GM19452 (cell line): ENCODE measurements at regions not wholly inside any gene's neighbourhood (a gene's known extent, or its start where the extent isn't known, plus 50 kb on each side); places are given as distances from the start of the nearest gene placed in this dataset.
"Not testable (repeated sequence)": the region's sequence is repeated elsewhere in the genome, so short reads cannot be mapped to it uniquely, and the experiment has no call there.

Experiments used
- ATAC-seq: cut with Tn5 transposase; IDR thresholded peaks from one replicate; pipeline ENCODE4 v1.9.1; 2021; ENCODE audit not compliant: unreplicated experiment

GRCh38 chr1:172717722-172718465 lies 59.0 kb downstream of the FASLG start:
- no peak for ATAC-seq

GRCh38 chr1:172719066-172719627 lies 60.2 kb downstream of the FASLG start:
- no peak for ATAC-seq

GRCh38 chr1:172719694-172720138 lies 60.8 kb downstream of the FASLG start:
- peak; percentile 65 for ATAC-seq

GRCh38 chr1:172720339-172720738 lies 61.4 kb downstream of the FASLG start:
- ATAC-seq: no peak

DNA sequence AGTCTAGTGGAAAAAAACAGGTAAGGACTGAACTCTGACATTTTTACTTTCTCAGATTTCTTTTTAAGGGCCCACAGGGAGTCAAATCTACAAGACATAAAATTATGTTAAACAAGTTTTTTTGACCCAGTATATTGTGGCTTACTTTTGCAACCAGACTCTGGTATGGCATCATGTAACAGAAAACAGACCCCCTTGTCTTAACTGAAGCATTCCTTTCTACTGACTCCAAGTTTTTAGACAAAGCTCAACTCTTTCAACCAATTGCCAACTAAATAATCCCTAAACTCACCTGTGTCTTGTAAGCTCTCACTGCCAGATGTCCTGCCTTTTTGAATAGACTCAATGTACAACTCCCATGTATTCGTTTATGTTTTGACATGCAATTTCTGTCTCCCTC lies 64.3 kb downstream of the FASLG start:
- ATAC-seq: no peak

GRCh38 chr1:172724232-172724631 lies 65.3 kb downstream of the FASLG start:
- no peak for ATAC-seq

DNA sequence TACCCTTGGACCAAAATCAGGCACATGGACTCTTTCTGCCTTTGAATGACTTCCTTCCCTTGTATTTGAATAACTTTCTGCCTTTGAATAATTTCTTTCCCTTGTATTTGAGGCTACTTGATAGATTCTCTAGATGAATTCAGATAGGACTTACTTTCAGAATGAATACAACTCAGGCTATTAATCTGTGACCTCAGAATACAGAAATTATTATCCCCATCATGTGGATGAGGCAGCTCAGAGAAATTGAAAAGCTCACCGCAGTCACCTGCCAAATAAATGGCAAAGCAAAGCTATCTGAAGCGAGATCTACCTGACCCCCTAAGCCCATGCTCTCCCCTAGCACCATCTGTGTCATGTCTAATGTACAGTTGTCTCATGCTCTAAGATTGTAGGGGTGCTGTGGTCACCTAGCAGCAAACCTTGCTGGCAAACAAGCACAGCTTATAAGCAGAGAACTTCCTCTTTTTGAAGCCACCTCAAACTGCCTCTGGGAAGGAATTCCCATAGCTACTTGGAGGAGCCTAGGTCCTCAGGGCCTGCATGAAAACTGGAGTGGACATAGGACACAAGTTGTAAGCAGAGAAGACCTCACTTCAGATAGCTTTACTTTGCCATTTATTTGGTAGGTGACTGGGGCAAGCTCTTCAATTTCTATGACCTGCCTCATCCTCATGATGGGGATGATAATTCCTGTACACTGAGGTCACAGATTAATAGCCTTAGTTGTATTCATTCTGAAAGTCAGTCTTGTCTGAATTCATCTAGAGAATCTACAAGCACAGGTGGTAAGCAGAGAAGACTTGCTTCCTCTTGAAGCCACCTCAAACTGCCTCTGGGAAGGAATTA lies 66.1 kb downstream of the FASLG start:
- peak; percentile 84 for ATAC-seq

DNA sequence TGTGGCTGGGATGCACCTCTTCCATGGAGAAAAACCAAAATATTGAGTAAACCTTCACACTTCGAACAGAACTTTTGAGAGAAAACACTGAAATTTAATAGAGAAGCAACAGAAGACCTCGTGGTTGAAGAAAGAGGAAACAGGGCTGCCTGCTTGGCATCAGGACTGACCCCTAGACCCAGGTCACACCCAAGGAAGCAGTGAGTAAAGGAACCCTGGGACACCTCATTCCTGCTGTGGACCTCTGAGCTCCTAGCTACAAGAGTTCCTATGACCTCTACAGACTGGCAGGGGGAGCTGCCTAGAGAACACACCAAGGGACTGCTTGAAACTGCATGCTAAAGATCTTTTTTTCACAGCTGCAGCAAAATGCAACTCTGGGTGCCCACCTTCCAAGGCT lies 67.8 kb downstream of the FASLG start:
- ATAC-seq: no peak

- ATAC-seq: no peak
These were observed 68.5 kb downstream of the FASLG start for GRCh38 chr1:172727275-172727857.

- no peak for ATAC-seq
These were observed 69.2 kb downstream of the FASLG start for GRCh38 chr1:172727956-172728603.

DNA sequence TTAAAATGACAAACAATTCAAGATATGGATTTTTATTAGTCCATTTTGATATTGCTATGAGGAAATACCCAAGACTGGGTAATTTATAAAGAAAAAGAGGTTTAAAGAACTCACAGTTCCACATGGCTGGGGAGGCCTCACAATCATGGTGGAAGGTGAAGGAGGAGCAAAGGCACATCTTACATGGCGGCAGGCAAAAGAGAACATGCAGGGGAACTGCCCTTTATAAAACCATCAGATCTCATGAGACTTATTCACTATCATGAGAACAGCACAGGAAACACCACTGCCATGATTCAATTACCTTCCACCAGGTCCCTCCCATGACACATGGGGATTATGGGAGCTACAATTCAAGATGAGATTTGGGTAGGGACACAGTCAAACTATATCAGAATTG lies 69.8 kb downstream of the FASLG start:
- not testable (repeated sequence) for ATAC-seq

GRCh38 chr1:172732427-172732826 lies 73.5 kb downstream of the FASLG start:
- ATAC-seq: no peak

GRCh38 chr1:172733815-172734214 lies 74.9 kb downstream of the FASLG start:
- no peak for ATAC-seq

GRCh38 chr1:172738389-172738788 lies 79.5 kb downstream of the FASLG start:
- no peak for ATAC-seq

DNA sequence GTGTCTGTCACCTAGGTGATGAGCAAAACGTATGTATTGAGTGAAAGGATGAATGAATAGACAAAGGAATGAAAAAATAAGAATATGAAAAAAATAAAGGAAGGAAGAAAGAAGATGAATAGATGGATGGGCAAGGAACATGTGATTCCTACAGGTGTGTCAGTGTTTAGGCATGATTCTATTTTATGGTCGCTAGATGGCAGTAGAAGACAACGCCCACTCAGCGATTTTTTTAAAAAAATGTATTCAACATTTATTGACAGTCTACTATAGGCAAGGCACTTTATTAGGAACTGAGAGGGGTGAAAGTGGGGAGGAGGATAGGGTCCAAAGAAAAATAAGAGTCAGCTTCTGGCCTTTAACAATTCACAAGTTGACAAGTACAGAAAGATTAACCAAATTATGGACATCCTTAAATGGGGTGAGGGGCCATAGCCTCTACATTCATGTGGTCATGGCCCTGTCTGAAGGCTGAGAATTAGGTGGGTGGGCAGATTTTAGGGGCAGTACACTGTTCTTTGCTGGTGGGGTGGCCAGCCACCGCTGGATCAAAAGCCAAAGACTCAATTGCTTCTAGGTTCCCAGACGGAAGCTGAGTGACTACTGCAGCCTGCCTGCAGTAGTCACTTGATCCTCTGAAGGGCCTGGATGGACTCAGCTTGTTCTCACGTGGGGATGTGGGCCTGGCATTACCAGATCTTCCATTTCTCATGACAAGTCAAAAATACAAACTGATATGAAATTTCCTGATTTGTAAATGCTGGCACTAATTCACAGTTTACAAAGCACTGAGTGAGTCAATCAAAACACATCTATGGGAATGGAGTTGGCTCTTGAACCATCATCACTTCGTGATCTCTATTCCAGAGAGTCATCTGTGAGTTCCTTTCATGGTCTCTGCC lies 83.9 kb downstream of the FASLG start:
- no peak for ATAC-seq

DNA sequence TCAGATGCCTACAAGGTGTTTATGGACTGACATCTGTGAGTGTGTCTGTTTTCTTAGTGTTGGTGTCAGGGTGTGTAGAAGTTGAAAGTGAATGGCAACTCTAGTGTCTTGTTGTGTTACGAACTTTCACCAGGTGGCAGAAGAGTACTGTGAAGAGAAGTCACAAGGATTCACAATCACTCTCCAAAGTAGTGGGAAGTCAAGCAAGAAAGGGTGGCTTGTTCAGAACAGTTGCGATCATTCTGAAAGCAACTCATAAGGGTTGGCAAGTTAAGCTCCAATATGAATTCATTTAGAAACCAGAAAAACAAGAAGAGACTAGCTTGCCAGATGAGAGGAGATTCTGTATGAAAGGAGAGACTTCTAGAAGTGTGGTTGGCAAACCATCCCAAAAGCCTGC lies 86.1 kb downstream of the FASLG start:
- peak; percentile 65 for ATAC-seq

GRCh38 chr1:172746091-172746949 lies 87.4 kb downstream of the FASLG start:
- peak; percentile 88 for ATAC-seq

DNA sequence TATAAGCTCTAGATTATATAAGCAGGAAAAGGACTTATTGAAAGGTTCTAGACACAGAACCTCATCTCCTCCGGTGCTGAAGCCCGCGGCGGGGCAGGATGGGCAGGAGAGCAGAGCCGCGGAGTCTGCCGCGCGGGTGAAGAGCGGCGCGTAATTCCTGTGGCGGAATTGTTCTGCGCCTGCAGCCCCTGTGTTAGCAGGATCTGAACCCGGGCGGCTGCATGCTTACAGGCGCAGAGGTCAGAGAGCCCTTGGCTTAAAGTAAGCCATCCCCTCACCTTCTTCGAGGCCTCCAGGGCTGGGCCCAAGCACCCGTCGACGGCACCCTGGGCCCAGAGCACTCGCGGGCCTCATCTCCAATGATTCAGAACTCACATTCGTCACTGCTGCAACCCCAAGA lies 89.3 kb downstream of the FASLG start:
- no peak for ATAC-seq

GRCh38 chr1:172751683-172752082 lies 92.8 kb downstream of the FASLG start:
- ATAC-seq: no peak
